IMR-90 (cell line): ENCODE measurements at regions not wholly inside any gene's neighbourhood (a gene's known extent, or its start where the extent isn't known, plus 50 kb on each side); places are given as distances from the start of the nearest gene placed in this dataset.

Experiments
- ATAC-seq: fragments of 200-7000 bp; cut with Tn5 transposase; 2 replicates; pipeline ENCODE4 v1.9.1; 2020; ENCODE audit warnings: low read depth, mild to moderate bottlenecking, moderate library complexity
- BruUV-seq: library from RNA; stranded (reverse); fragments of 400-500 nt; replicated peaks from 2 replicates; lab custom pipeline; 2021; lab: Mats Ljungman, UMichigan
- CTCF ChIA-PET: fragments of 300-600 bp; formaldehyde crosslinking; extraction: SDS; loops from one replicate; lab custom pipeline; 2021; ENCODE audit warnings: antibody characterized with exemption; lab: Yijun Ruan, JAX
- POLR2A ChIA-PET: fragments of 300-600 bp; sonication (Branson Sonifier 250); formaldehyde crosslinking; loops from one replicate; lab custom pipeline; 2022; ENCODE audit warnings: antibody characterized with exemption; ENCODE audit not compliant: unreplicated experiment; lab: Charles Lee
- DNase-seq: peaks from one replicate; pipeline ENCODE4 v3.0.0; 2013
- H2AFZ ChIP-seq: replicated peaks from 2 replicates; pipeline ENCODE3; 2013; ENCODE audit warnings: low read length, mild to moderate bottlenecking; ENCODE audit not compliant: poor library complexity
- H2AK5ac ChIP-seq: 2 replicates; pipeline ENCODE4 v1.6.1; 2013; ENCODE audit warnings: low read depth, low read length, inconsistent platforms
- H2AK9ac ChIP-seq: replicated peaks from 2 replicates; pipeline ENCODE3; 2013; ENCODE audit warnings: mild to moderate bottlenecking, low read depth, low read length, moderate library complexity; ENCODE audit not compliant: poor library complexity
- H2BK120ac ChIP-seq: 2 replicates; pipeline ENCODE4 v1.6.1; 2013; ENCODE audit warnings: low read depth, low read length, inconsistent platforms
- H2BK15ac ChIP-seq: 3 replicates; pipeline ENCODE4 v1.6.1; 2013; ENCODE audit warnings: low read depth, low read length, inconsistent platforms
- H2BK20ac ChIP-seq: 2 replicates; pipeline ENCODE4 v1.6.1; 2013; ENCODE audit warnings: low read depth, mild to moderate bottlenecking, inconsistent platforms, low read length, moderate library complexity
- H2BK5ac ChIP-seq: 2 replicates; pipeline ENCODE4 v1.6.1; 2013; ENCODE audit warnings: mild to moderate bottlenecking, low read depth, low read length, inconsistent platforms; ENCODE audit not compliant: poor library complexity, severe bottlenecking
- H3K14ac ChIP-seq: replicated peaks from 2 replicates; pipeline ENCODE4 v1.6.1; 2013; ENCODE audit warnings: low read depth, low read length, inconsistent platforms
- H3K18ac ChIP-seq: 2 replicates; pipeline ENCODE4 v1.6.1; 2013; ENCODE audit warnings: low read depth, low read length, control low read depth
- H3K23ac ChIP-seq: 2 replicates; pipeline ENCODE4 v1.6.1; 2013; ENCODE audit warnings: low read depth, low read length, inconsistent platforms
- H3K27ac ChIP-seq: 2 replicates; pipeline ENCODE4 v1.5.1; 2013; ENCODE audit warnings: mild to moderate bottlenecking, control low read depth, low read length; ENCODE audit not compliant: insufficient read depth
- H3K27me3 ChIP-seq: 2 replicates; pipeline ENCODE4 v1.6.1; 2013; ENCODE audit warnings: low read length; ENCODE audit not compliant: control insufficient read depth, insufficient read depth
- H3K36me3 ChIP-seq: 2 replicates; pipeline ENCODE4 v1.6.1; 2013; ENCODE audit warnings: low read length, mixed read lengths; ENCODE audit not compliant: control insufficient read depth, insufficient read depth
- H3K4ac ChIP-seq: 2 replicates; pipeline ENCODE4 v1.6.1; 2013; ENCODE audit warnings: low read depth, low read length, inconsistent platforms
- H3K4me1 ChIP-seq: 2 replicates; pipeline ENCODE4 v1.6.1; 2013; ENCODE audit warnings: low read length, mixed read lengths; ENCODE audit not compliant: control insufficient read depth, insufficient read depth
- H3K4me2 ChIP-seq: 2 replicates; pipeline ENCODE4 v1.6.1; 2013; ENCODE audit warnings: low read depth, mild to moderate bottlenecking, control low read depth, low read length, moderate library complexity
- H3K4me3 ChIP-seq: 2 replicates; pipeline ENCODE4 v1.5.1; 2013; ENCODE audit warnings: low read depth, mild to moderate bottlenecking, control low read depth, low read length, moderate library complexity; ENCODE audit not compliant: insufficient read depth
- H3K56ac ChIP-seq: 2 replicates; pipeline ENCODE4 v1.6.1; 2013; ENCODE audit warnings: low read length, inconsistent platforms; ENCODE audit not compliant: insufficient read depth; ENCODE audit errors: extremely low read depth
- H3K79me1 ChIP-seq, 2 experiments: 2 replicates each; pipeline ENCODE4 v1.6.1; 2013; ENCODE audit warnings: low read length in 2 of 2, inconsistent platforms in 1 of 2, low read depth in 1 of 2
- H3K9ac ChIP-seq: 2 replicates; pipeline ENCODE4 v1.6.1; 2013; ENCODE audit warnings: low read depth, low read length, control low read depth
- H3K9me1 ChIP-seq: 2 replicates; pipeline ENCODE4 v1.6.1; 2013; ENCODE audit warnings: low read length, inconsistent platforms; ENCODE audit not compliant: insufficient read depth
- H3K9me3 ChIP-seq: 2 replicates; pipeline ENCODE4 v1.6.1; 2013; ENCODE audit warnings: low read length; ENCODE audit not compliant: control insufficient read depth, insufficient read depth
- H4K20me1 ChIP-seq: 2 replicates; pipeline ENCODE4 v1.6.1; 2013; ENCODE audit warnings: low read length, inconsistent platforms; ENCODE audit not compliant: insufficient read depth
- H4K5ac ChIP-seq: 2 replicates; pipeline ENCODE4 v1.6.1; 2013; ENCODE audit warnings: mild to moderate bottlenecking, low read depth, low read length, control low read depth
- H4K8ac ChIP-seq, 2 experiments: 2 replicates each; pipeline ENCODE4 v1.6.1; 2013; ENCODE audit warnings: low read depth in 2 of 2, low read length in 2 of 2, control low read depth in 1 of 2, inconsistent platforms in 1 of 2
- H4K91ac ChIP-seq: 2 replicates; pipeline ENCODE4 v1.6.1; 2013; ENCODE audit warnings: low read depth, low read length, inconsistent platforms; ENCODE audit not compliant: insufficient read depth
- CEBPB ChIP-seq: IDR thresholded peaks from 2 replicates; pipeline ENCODE4 v1.6.1; 2012; ENCODE audit warnings: low read depth, low read length, improper control_type of control experiment
- NFE2L2 ChIP-seq: fragments of 150-350 bp; IDR thresholded peaks from 2 replicates; pipeline ENCODE4 v1.6.1; 2016; ENCODE audit warnings: low read depth, mild to moderate bottlenecking, low read length
- POLR2A ChIP-seq: IDR thresholded peaks from 2 replicates; pipeline ENCODE4 v1.6.1; 2012; ENCODE audit warnings: mild to moderate bottlenecking, low read depth, low read length
- RCOR1 ChIP-seq: IDR thresholded peaks from 2 replicates; pipeline ENCODE4 v1.6.1; 2012; ENCODE audit warnings: mild to moderate bottlenecking, low read length, improper control_type of control experiment; ENCODE audit not compliant: insufficient replicate concordance
- RFX5 ChIP-seq: IDR thresholded peaks from 2 replicates; pipeline ENCODE4 v1.8.0; 2012; ENCODE audit warnings: low read depth, mild to moderate bottlenecking, low read length, moderate library complexity
- dilution Hi-C: fragments of 300-500 bp; cut with HindIII; formaldehyde crosslinking; loops from one replicate; pipeline ENCODE4 v1.14.3; 2018; ENCODE audit warnings: low sequenced_read_pairs; ENCODE audit not compliant: unreplicated experiment
- in situ Hi-C: fragments of 300-500 bp; cut with MboI; formaldehyde crosslinking; loops from 3 replicates; pipeline ENCODE4 v1.14.3; 2019; ENCODE audit warnings: low sequenced_read_pairs, inconsistent platforms, mixed read lengths
- intact Hi-C: fragments of 100-400 bp; cut with micrococcal nuclease; formaldehyde crosslinking; loops from 2 replicates; pipeline ENCODE4 v1.10.0; 2022

DNA sequence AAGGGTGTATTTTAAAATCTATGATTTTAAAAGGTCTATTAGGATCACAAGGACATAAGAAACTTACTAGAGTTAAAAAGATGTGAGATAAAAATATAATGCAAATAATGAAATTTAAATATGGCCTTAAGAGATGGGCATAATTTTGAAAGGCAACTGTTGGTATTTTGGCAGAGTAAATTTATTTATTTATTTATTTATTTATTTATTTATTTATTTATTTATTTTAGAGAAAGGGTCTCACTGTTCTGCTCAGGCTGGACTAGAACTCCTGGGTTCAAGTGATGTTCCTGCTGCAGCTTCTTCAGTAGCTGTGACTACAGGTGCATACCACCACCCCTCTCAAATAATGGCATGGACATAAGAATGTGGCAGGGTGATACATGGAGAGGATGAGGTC is 932.1 kb upstream of the LCORL start:
- Histone ChIP-seq H4K8ac (no peak overlapping the region), H3K79me1 (no peaks in the 10 kb centered on the region), H2BK5ac (no peak overlapping the region), H3K23ac (no peak overlapping the region), H3K9me3 (no peaks in the 10 kb centered on the region), H2BK20ac (no peak overlapping the region), H2AFZ (no peak overlapping the region), H3K27ac (no peak overlapping the region), H2AK9ac (no peak overlapping the region), H3K4me2 (no peak overlapping the region), H3K9ac (no peak overlapping the region), H3K36me3 (no peaks in the 10 kb centered on the region), H3K9me1 (no peaks in the 10 kb centered on the region), H3K14ac (no peak overlapping the region), H3K18ac (no peak overlapping the region), H3K27me3 (no peaks in the 10 kb centered on the region), H4K5ac (no peak overlapping the region), H4K20me1 (no peaks in the 10 kb centered on the region), H2BK15ac (no peak overlapping the region), H2BK120ac (no peak overlapping the region), H3K4me1 (no peaks in the 10 kb centered on the region), H2AK5ac (no peak overlapping the region), H4K91ac (no peak overlapping the region), H3K4ac (no peak overlapping the region), H3K56ac (no peak overlapping the region), H3K4me3 (no peak overlapping the region)
- in situ Hi-C loops, result no loop called here
- no TSS peak for BruUV-seq
- CTCF ChIA-PET, result no interaction called here
- intact Hi-C loops, result no loop called here
- POLR2A ChIA-PET, result no interaction called here
- ATAC-seq, result no peak
- TF ChIP-seq RCOR1, result no peak
- no peak for TF ChIP-seq CEBPB
- TF ChIP-seq NFE2L2, result no peak
- TF ChIP-seq POLR2A, result no peak
- no peak for TF ChIP-seq RFX5
- dilution Hi-C loops, result no loop called here
- no peak for DNase-seq
